Duodenal mucosa (tissue), 2 donors: ENCODE measurements at regions not wholly inside any gene's neighbourhood (a gene's known extent, or its start where the extent isn't known, plus 50 kb on each side); places are given as distances from the start of the nearest gene placed in this dataset.
"Not testable (repeated sequence)": the region's sequence is repeated elsewhere in the genome, so short reads cannot be mapped to it uniquely, and the experiment has no call there.

Experiments
- H3K27ac ChIP-seq: one replicate; pipeline ENCODE4 v1.7.0; 2013; ENCODE audit warnings: low read depth, low read length
- H3K27me3 ChIP-seq, 2 donors: one replicate each; pipeline ENCODE4 v1.7.0; 2013; ENCODE audit warnings: low read length in 2 of 2, control low read depth in 1 of 2; ENCODE audit not compliant: insufficient read depth in 2 of 2, control insufficient read depth in 1 of 2
- H3K36me3 ChIP-seq, 2 donors: one replicate each; pipeline ENCODE4 v1.7.0; 2013; ENCODE audit warnings: low read length in 2 of 2, control low read depth in 1 of 2; ENCODE audit not compliant: insufficient read depth in 2 of 2, control insufficient read depth in 1 of 2
- H3K4me1 ChIP-seq, 2 donors: one replicate each; pipeline ENCODE4 v1.7.0; 2013; ENCODE audit warnings: low read length in 2 of 2, control low read depth in 1 of 2; ENCODE audit not compliant: insufficient read depth in 2 of 2, control insufficient read depth in 1 of 2
- H3K4me3 ChIP-seq, 2 donors: one replicate each; pipeline ENCODE4 v1.7.0; 2013; ENCODE audit warnings: low read length in 2 of 2, low read depth in 1 of 2
- H3K9ac ChIP-seq, 2 donors: one replicate each; pipeline ENCODE4 v1.7.0; 2013; ENCODE audit warnings: low read length in 2 of 2, low read depth in 1 of 2
- H3K9me3 ChIP-seq, 2 donors: one replicate each; pipeline ENCODE4 v1.7.0; 2013; ENCODE audit warnings: low read length in 2 of 2, control low read depth in 1 of 2; ENCODE audit not compliant: control insufficient read depth in 1 of 2

DNA sequence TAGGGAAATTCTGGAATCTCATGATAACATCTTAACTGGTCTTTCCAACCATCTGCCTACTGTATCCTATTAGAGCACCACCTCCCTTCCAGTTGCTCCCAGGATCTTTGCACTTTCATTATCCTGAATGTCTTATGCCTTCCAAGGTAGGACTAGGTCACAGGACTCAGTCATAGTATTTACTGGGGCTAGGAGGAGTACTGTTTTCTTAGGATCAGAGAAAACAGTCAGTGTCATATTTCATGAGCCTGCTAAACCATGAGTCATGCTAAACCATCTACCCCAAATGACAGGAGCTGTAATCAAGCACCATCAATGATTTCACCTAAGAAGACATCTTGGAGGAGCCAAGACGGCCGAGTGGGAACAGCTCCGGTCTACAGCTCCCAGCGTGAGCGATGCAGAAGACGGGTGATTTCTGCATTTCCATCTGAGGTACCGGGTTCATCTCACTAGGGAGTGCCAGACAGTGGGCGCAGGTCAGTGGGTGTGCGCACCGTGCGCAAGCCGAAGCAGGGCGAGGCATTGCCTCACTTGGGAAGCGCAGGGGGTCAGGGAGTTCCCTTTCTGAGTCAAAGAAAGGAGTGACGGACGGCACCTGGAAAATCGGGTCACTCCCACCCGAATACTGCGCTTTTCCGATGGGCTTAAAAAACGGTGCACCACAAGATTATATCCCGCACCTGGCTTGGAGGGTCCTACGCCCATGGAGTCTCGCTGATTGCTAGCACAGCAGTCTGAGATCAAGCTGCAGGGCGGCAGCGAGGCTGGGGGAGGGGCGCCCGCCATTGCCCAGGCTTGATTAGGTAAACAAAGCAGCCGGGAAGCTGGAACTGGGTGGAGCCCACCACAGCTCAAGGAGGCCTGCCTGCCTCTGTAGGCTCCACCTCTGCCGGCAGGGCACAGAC lies 1439.2 kb upstream of the ACVR2A start:
- not testable (repeated sequence) for H3K9me3 ChIP-seq, H3K36me3 ChIP-seq, H3K9ac ChIP-seq, H3K27me3 ChIP-seq, H3K4me1 ChIP-seq, H3K27ac ChIP-seq, H3K4me3 ChIP-seq

DNA sequence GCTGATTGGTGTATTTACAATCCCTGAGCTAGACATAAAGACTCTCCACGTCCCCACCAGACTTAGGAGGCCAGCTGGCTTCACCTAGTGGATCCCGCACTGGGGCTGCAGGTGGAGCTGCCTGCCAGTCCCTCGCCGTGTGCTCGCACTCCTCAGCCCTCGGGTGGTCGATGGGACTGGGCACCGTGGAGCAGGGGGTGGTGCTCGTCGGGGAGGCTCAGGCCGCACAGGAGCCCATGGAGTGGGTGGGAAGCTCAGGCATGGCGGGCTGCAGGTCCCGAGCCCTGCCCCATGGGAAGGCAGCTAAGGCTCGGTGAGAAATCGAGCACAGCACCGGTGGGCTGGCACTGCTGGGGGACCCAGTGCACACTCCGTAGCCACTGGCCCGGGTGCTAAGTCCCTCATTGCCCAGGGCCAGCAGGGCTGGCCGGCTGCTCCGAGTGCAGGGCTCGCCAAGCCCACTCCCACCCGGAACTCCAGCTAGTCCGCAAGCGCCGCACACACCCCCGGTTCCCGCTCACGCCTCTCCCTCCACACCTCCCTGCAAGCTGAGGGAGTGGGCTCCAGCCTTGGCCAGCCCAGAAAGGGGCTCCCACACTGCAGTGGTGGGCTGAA lies 1441.2 kb upstream of the ACVR2A start:
- not testable (repeated sequence) for H3K36me3 ChIP-seq, H3K9me3 ChIP-seq, H3K27ac ChIP-seq, H3K4me3 ChIP-seq, H3K4me1 ChIP-seq, H3K27me3 ChIP-seq, H3K9ac ChIP-seq

DNA sequence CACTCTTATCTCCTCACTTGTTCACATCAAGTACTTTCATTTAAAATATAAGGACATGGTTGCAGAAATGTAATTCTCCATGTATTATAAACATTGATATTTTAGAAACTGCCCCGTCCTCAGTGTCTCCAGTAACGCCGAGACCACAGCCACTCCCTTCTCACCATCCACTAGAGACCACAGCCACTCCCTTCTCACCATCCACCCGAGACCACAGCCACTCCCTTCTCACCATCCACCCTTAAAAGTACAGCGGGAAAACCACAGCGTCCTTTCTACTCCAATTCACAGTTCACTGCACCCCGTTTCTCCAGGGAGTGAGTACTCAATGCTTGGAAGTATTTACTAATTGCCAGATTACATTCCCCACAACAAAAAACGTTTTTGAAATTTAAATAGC lies 1452.2 kb upstream of the ACVR2A start:
- Histone ChIP-seq H3K27ac (no peak overlapping the region), H3K4me3 (no peak overlapping the region), H3K27me3 (no peaks in the 10 kb centered on the region), H3K9me3 (no peaks in the 10 kb centered on the region), H3K9ac (no peak overlapping the region), H3K36me3 (no peaks in the 10 kb centered on the region), H3K4me1 (no peaks in the 10 kb centered on the region)

DNA sequence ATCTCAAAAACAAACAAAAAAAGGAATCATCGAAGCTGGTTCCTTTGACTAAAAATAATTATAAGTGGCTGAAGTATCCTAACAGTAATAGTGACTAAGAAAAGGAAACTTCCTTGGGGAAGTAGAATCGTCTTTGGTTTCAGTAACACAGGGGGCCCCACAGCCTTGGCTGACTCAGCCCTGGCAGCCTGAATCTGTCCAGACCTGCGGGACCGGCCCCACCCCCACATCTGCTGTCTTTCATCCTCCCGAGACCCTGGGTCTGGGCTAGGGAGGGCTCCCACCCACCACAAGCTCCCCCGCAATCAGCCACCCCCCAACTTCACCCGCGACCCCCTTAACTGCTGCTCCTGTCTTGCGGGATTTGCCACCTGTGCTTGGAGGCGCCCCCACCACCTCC lies 1452.6 kb upstream of the ACVR2A start:
- Histone ChIP-seq H3K4me3 (no peak overlapping the region), H3K4me1 (no peaks in the 10 kb centered on the region), H3K36me3 (no peaks in the 10 kb centered on the region), H3K9ac (no peak overlapping the region), H3K9me3 (no peaks in the 10 kb centered on the region), H3K27ac (no peak overlapping the region), H3K27me3 (no peaks in the 10 kb centered on the region)

DNA sequence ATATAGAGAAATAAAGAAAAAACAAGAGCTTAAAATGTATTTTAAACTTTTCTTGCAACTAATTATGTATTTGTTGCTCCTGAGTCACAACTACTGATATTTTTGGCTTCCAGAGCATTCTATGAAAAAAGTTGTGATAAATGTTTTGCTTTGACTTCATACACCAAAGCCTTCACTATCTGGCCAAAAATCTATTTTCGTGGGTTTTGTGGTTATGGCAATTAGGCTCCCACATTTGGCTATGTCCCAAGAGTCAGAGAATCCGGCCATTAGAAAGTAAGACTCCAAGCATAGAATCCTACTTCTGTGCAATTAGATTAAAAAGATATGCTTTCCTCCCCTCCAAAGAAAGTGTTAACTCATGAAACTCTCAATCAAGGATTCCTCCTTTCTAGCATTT lies 1456.1 kb upstream of the ACVR2A start:
- H3K27me3 ChIP-seq, result no peaks in the 10 kb centered on the region
- H3K9ac ChIP-seq, result no peak overlapping the region
- no peaks in the 10 kb centered on the region for H3K9me3 ChIP-seq
- no peak overlapping the region for H3K27ac ChIP-seq
- H3K36me3 ChIP-seq, result no peaks in the 10 kb centered on the region
- H3K4me1 ChIP-seq, result no peaks in the 10 kb centered on the region
- H3K4me3 ChIP-seq, result no peak overlapping the region

DNA sequence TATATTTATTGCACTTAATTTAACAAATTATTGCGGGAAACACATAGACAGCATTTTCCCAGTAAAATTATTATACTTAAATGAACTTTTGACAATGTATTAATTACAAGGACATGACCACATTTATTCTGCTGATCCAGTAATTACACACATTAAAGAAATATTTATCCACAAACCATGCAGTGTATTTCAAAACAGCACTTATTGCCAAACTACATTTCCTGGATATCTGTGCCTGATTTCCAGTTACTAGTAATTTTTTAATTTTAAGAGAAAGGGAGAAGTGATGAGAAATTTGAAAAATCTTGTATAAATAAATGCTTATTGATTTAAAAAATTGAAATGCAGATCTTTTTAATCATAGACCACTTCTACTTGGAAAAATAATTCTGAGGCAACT lies 1458.7 kb upstream of the ACVR2A start:
- no peak overlapping the region for H3K27ac ChIP-seq
- H3K4me1 ChIP-seq, result no peaks in the 10 kb centered on the region
- H3K9ac ChIP-seq, result no peak overlapping the region
- no peaks in the 10 kb centered on the region for H3K9me3 ChIP-seq
- no peaks in the 10 kb centered on the region for H3K27me3 ChIP-seq
- H3K4me3 ChIP-seq, result no peak overlapping the region
- H3K36me3 ChIP-seq, result no peaks in the 10 kb centered on the region

DNA sequence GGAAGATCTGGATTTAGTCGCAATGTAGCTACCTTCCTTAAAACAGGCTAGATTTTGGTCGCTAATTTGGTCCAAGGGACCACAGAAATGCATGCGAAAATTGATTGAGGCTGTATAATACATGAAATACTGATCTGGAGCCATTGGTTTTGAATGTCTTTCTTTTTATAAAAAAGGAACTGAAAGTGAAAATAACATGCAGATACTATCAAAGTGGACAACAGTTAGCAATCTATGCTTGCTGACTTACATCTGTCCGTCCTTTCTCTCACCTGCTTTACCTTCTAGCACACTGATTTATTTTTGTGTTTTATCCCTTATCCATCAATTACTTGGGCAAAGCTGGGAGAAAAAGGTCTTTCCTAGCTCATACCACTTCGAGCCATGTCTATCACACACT lies 1459.8 kb upstream of the ACVR2A start:
- Histone ChIP-seq H3K4me1 (no peaks in the 10 kb centered on the region), H3K27me3 (no peaks in the 10 kb centered on the region), H3K9ac (no peak overlapping the region), H3K9me3 (no peaks in the 10 kb centered on the region), H3K36me3 (no peaks in the 10 kb centered on the region), H3K4me3 (no peak overlapping the region), H3K27ac (no peak overlapping the region)

DNA sequence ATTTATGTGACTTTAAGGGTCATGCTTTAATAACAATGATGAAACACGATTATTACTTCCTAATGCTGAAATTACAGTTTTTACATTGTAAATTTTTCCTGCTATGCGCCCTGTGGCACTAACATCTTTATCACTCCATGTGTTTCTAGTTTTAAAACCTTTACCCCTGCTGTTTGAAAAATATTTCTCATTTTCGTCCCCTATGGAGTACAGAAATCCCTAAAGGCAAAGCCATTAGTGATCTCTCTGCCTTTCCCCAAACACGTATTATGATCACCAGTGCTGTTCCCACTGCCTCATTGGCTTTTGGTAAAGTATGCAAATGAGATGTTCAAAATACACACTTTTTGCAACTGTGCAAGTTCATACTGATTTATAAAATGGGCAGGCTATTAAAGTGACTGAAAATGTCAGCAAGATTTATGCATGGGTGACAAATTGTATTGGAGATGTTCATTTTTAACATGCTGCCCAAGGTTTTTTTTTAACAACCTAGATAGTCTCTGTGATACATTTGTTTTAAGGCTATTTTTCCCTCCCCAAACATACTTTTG lies 1468.2 kb upstream of the ACVR2A start:
- H3K27ac ChIP-seq, result no peak overlapping the region
- no peaks in the 10 kb centered on the region for H3K4me1 ChIP-seq
- H3K9ac ChIP-seq, result no peak overlapping the region
- H3K9me3 ChIP-seq, result no peaks in the 10 kb centered on the region
- H3K27me3 ChIP-seq, result no peaks in the 10 kb centered on the region
- no peak overlapping the region for H3K4me3 ChIP-seq
- H3K36me3 ChIP-seq, result no peaks in the 10 kb centered on the region

DNA sequence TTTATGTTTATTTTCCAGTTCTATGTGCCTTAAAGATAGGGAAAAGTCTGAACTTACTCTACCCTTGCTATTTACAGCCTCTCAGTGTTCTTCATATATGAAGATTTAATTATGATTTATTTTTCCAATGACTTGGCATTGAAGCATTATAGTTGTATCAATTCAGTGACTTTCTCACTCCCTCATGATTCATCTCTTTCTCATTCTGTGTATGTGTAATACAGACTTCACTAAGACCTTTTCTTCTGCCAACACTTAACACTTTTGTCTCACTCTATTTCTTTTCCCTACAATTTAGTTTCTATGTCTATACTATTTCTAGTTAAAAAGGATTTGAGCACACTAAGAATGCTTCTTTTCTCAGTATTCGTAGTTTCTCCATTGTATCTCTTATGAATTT lies 1470.3 kb upstream of the ACVR2A start:
- H3K36me3 ChIP-seq, result no peaks in the 10 kb centered on the region
- no peaks in the 10 kb centered on the region for H3K4me1 ChIP-seq
- H3K9me3 ChIP-seq, result no peaks in the 10 kb centered on the region
- no peak overlapping the region for H3K9ac ChIP-seq
- H3K27me3 ChIP-seq, result no peaks in the 10 kb centered on the region
- H3K4me3 ChIP-seq, result no peak overlapping the region
- H3K27ac ChIP-seq, result no peak overlapping the region

DNA sequence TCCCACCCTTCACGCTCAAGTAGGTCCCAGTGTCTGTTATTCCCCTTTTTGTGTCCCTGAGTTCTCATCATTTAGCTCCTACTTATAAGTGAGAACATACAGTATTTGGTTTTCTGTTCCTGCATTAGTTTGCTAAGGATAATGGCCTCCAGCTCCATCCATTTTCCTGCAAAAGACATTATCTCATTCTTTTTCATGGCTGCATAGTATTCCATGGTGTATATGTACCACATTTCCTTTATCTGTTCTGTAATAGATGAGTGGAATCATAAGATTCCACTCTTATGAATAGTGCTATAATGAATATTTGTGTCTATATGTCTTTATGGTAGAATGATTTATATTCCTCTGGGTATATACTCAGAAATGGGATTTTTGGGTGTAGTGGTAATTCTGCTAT lies 1473.5 kb upstream of the ACVR2A start:
- H3K27ac ChIP-seq, H3K4me3 ChIP-seq, H3K4me1 ChIP-seq, H3K27me3 ChIP-seq, H3K36me3 ChIP-seq, H3K9me3 ChIP-seq, H3K9ac ChIP-seq: not testable (repeated sequence)
